AG08395 (cell line): ENCODE measurements at regions not wholly inside any gene's neighbourhood (a gene's known extent, or its start where the extent isn't known, plus 50 kb on each side); places are given as distances from the start of the nearest gene placed in this dataset.
A peak's percentile ranks its signal among the peaks of the same experiment; 100 is the strongest.
"Not testable (repeated sequence)": the region's sequence is repeated elsewhere in the genome, so short reads cannot be mapped to it uniquely, and the experiment has no call there.

ENCODE experiments used
- DNase-seq: peaks from one replicate; pipeline ENCODE4 v3.0.0; 2012; ENCODE audit warnings: mixed read lengths, low spot score

GRCh38 chr17:22310292-22310691, 618.0 kb downstream of the KCNJ18 start:
- not testable (repeated sequence) for DNase-seq

- DNase-seq: no peak
Measured at GRCh38 chr17:22310717-22311686, 618.7 kb downstream of the KCNJ18 start.

- not testable (repeated sequence) for DNase-seq
Measured at GRCh38 chr17:22321001-22321400, 628.7 kb downstream of the KCNJ18 start.

- DNase-seq: not testable (repeated sequence)
Measured at GRCh38 chr17:22322893-22323550, 630.7 kb downstream of the KCNJ18 start.

- DNase-seq: no peak
Measured at GRCh38 chr17:22337467-22337866, 645.1 kb downstream of the KCNJ18 start.

GRCh38 chr17:22356603-22357002, 664.3 kb downstream of the KCNJ18 start:
- not testable (repeated sequence) for DNase-seq

GRCh38 chr17:22370988-22371387, 678.7 kb downstream of the KCNJ18 start:
- DNase-seq: not testable (repeated sequence)

- DNase-seq: no peak
Measured at GRCh38 chr17:22373911-22374310, 681.6 kb downstream of the KCNJ18 start.

- DNase-seq: peak; percentile 0
Measured at GRCh38 chr17:22374741-22375140, 682.4 kb downstream of the KCNJ18 start.

GRCh38 chr17:22376747-22377146, 684.4 kb downstream of the KCNJ18 start:
- DNase-seq: not testable (repeated sequence)

- DNase-seq: not testable (repeated sequence)
Measured at GRCh38 chr17:22378748-22379147, 686.4 kb downstream of the KCNJ18 start.

- not testable (repeated sequence) for DNase-seq
Measured at GRCh38 chr17:22381589-22381988, 689.3 kb downstream of the KCNJ18 start.

- DNase-seq: not testable (repeated sequence)
Measured at GRCh38 chr17:22383772-22384460, 691.6 kb downstream of the KCNJ18 start.

GRCh38 chr17:22384461-22384800, 692.1 kb downstream of the KCNJ18 start:
- DNase-seq: not testable (repeated sequence)

GRCh38 chr17:22398446-22398845, 706.1 kb downstream of the KCNJ18 start:
- not testable (repeated sequence) for DNase-seq

GRCh38 chr17:22399037-22399436, 706.7 kb downstream of the KCNJ18 start:
- DNase-seq: not testable (repeated sequence)

- DNase-seq: not testable (repeated sequence)
Measured at GRCh38 chr17:22405080-22405479, 712.8 kb downstream of the KCNJ18 start.

- no peak for DNase-seq
Measured at GRCh38 chr17:22409160-22409751, 716.9 kb downstream of the KCNJ18 start.

GRCh38 chr17:22410136-22410535, 717.8 kb downstream of the KCNJ18 start:
- no peak for DNase-seq

GRCh38 chr17:22411185-22411784, 719.0 kb downstream of the KCNJ18 start:
- no peak for DNase-seq

GRCh38 chr17:22435231-22435974, 743.1 kb downstream of the KCNJ18 start:
- DNase-seq: no peak
